A549 (cell line): ENCODE measurements at regions not wholly inside any gene's neighbourhood (a gene's known extent, or its start where the extent isn't known, plus 50 kb on each side); places are given as distances from the start of the nearest gene placed in this dataset.

Experiments used
- ATAC-seq, 2 experiments: fragments of 200-7000 bp in 1 of 2; fragments of >200 bp in 1 of 2; cut with Nextera tagmentation in 1 of 2; cut with Tn5 transposase in 1 of 2; 3 replicates each; pipeline versions ENCODE4 v1.8.0 to v1.9.1; 2018 to 2020; ENCODE audit warnings: mild to moderate bottlenecking in 1 of 2, moderate library complexity in 1 of 2
- CTCF ChIA-PET: fragments of 300-600 bp; sonication (Branson Sonifier 250); formaldehyde crosslinking; extraction: SDS; loops from one replicate; lab custom pipeline; 2021; ENCODE audit warnings: antibody characterized with exemption, inconsistent platforms; lab: Yijun Ruan, JAX
- POLR2A ChIA-PET: fragments of 350-600 bp; formaldehyde crosslinking; extraction: SDS; loops from one replicate; lab custom pipeline; 2021; ENCODE audit warnings: antibody characterized with exemption, inconsistent platforms; lab: Yijun Ruan, JAX
- DNase-seq, 2 experiments: peaks; one replicate each; pipeline versions ENCODE4 v3.0.0 to v3.0.0-alpha.2; 2011 to 2016; ENCODE audit warnings: low read depth in 1 of 2, low spot score in 1 of 2
- FAIRE-seq: peaks from 2 replicates; lab custom pipeline; 2011; peaks lifted over from hg19 to GRCh38; lab: Jason Lieb, UNC
- H3K27ac ChIP-seq, 2 experiments: fragments of >200 bp; sonication (Bioruptor Twin); formaldehyde crosslinking; 3 replicates each; pipeline ENCODE4 v1.5.1; 2016 to 2017
- H3K4me1 ChIP-seq: fragments of >200 bp; sonication (Bioruptor Twin); formaldehyde crosslinking; 3 replicates; pipeline ENCODE4 v1.6.1; 2016
- H3K4me2 ChIP-seq: fragments of >200 bp; sonication (Bioruptor Twin); formaldehyde crosslinking; 3 replicates; pipeline ENCODE4 v1.6.1; 2016
- H3K4me3 ChIP-seq: fragments of >200 bp; sonication (Bioruptor Twin); formaldehyde crosslinking; 3 replicates; pipeline ENCODE4 v1.5.1; 2016
- H3K9me3 ChIP-seq: fragments of >200 bp; sonication (Bioruptor Twin); formaldehyde crosslinking; 3 replicates; pipeline ENCODE4 v1.6.1; 2016
- BCL3 ChIP-seq: fragments of >200 bp; sonication (Bioruptor Twin); formaldehyde crosslinking; IDR thresholded peaks from 3 replicates; pipeline ENCODE4 v1.6.1; 2016
- BHLHE40 ChIP-seq: IDR thresholded peaks from 2 replicates; pipeline ENCODE4 v1.6.1; 2012; ENCODE audit warnings: low read depth, low read length, inconsistent platforms
- CBX2 ChIP-seq: fragments of 200-600 bp; sonication (generic); IDR thresholded peaks from 2 replicates; pipeline ENCODE4 v1.6.1; 2016; ENCODE audit warnings: low read depth, mild to moderate bottlenecking, borderline replicate concordance
- CEBPB ChIP-seq, 2 experiments: fragments of >200 bp in 1 of 2; sonication (Bioruptor Twin) in 1 of 2; formaldehyde crosslinking in 1 of 2; IDR thresholded peaks; 2 replicates each; pipeline ENCODE4 v1.6.1; 2012 to 2016
- E2F6 ChIP-seq: IDR thresholded peaks from 2 replicates; pipeline ENCODE4 v1.6.1; 2012; ENCODE audit warnings: low read depth, borderline replicate concordance
- FOSB ChIP-seq: fragments of 250-450 bp; sonication (Bioruptor Pico); IDR thresholded peaks from 2 replicates; pipeline ENCODE4 v1.5.0; 2020; ENCODE audit warnings: mild to moderate bottlenecking, moderate library complexity
- HES2 ChIP-seq: fragments of >200 bp; sonication (Bioruptor Twin); formaldehyde crosslinking; IDR thresholded peaks from 2 replicates; pipeline ENCODE4 v1.6.1; 2016
- HMGXB4 ChIP-seq: fragments of 250-450 bp; sonication (Bioruptor Pico); IDR thresholded peaks from 2 replicates; pipeline ENCODE4 v1.5.0; 2021; ENCODE audit warnings: mild to moderate bottlenecking, moderate library complexity, borderline replicate concordance
- HOXA7 ChIP-seq: fragments of 250-450 bp; sonication (Bioruptor Pico); IDR thresholded peaks from 2 replicates; pipeline ENCODE4 v1.5.0; 2020; ENCODE audit warnings: mild to moderate bottlenecking, moderate library complexity
- JUN ChIP-seq, 2 experiments: fragments of >200 bp; sonication (Bioruptor Twin); formaldehyde crosslinking; IDR thresholded peaks; 2 replicates in 1 of 2; 3 replicates in 1 of 2; pipeline ENCODE4 v1.6.1; 2016 to 2017
- KDM1A ChIP-seq: fragments of 200-600 bp; sonication (generic); IDR thresholded peaks from 2 replicates; pipeline ENCODE4 v1.6.1; 2016; ENCODE audit warnings: low read depth, mild to moderate bottlenecking
- MAX ChIP-seq: IDR thresholded peaks from 2 replicates; pipeline ENCODE4 v1.6.1; 2012
- NFE2L2 ChIP-seq: fragments of 150-350 bp; conservative IDR thresholded peaks from 2 replicates; pipeline ENCODE4 v1.6.1; 2014; ENCODE audit warnings: low read length
- POLR2A ChIP-seq: IDR thresholded peaks from 2 replicates; pipeline ENCODE4 v1.6.1; 2012; ENCODE audit warnings: mild to moderate bottlenecking, low read length
- RCOR1 ChIP-seq: fragments of 150-350 bp; IDR thresholded peaks from 2 replicates; pipeline ENCODE4 v1.6.1; 2014; ENCODE audit warnings: antibody characterized with exemption, low read length, low read depth
- REST ChIP-seq: fragments of 200-600 bp; sonication (generic); IDR thresholded peaks from 2 replicates; pipeline ENCODE4 v1.6.1; 2016; ENCODE audit warnings: antibody characterized with exemption, mild to moderate bottlenecking, moderate library complexity
- TP53 ChIP-seq: fragments of 250-450 bp; sonication (Bioruptor Pico); IDR thresholded peaks from 2 replicates; pipeline ENCODE4 v1.5.0; 2021; ENCODE audit warnings: mild to moderate bottlenecking, moderate library complexity
- WGBS: methylation state at CpG from one replicate; pipeline ENCODE4 v1.1.6; 2017; ENCODE audit errors: missing lambda C conversion rate; 5-methylcytosine and 5-hydroxymethylcytosine counted together

GRCh38 chr2:9790702-9791225 lies 52.5 kb upstream of the TAF1B start:
- CTCF ChIA-PET, result interaction anchor here (1.0 to 21.2 kb wide), 3 partner anchors 10 to 23 kb away, joined by 5 to 202 read pairs (median 68); no protein-coding TSS in a partner anchor
- no peaks in the 10 kb centered on the region for H3K4me1 ChIP-seq
- peaks cover 13% of the 10 kb centered on the region for H3K9me3 ChIP-seq
- ATAC-seq (no peak), DNase-seq (no peak)
- H3K4me3 ChIP-seq, result no peak overlapping the region
- WGBS, result 71% methylated on average over 8 of the region's 8 CpGs
- H3K4me2 ChIP-seq, result no peak overlapping the region
- POLR2A ChIA-PET, result no interaction called here
- TF ChIP-seq HES2, result no peak
- 0 out of 2 replicates have a peak, but pooled peaks have one; percentile 14 for TF ChIP-seq POLR2A
- TF ChIP-seq, all 56 proteins: peak for 1
- no peak for FAIRE-seq
- H3K27ac ChIP-seq, result no peak overlapping the region

GRCh38 chr2:9791711-9792110 lies 51.6 kb upstream of the TAF1B start:
- Histone ChIP-seq H3K4me2 (no peak overlapping the region), H3K9me3 (peaks cover 13% of the 10 kb centered on the region), H3K4me3 (no peak overlapping the region), H3K27ac (no peak overlapping the region), H3K4me1 (no peaks in the 10 kb centered on the region)
- peak in 1 of 2 experiments; percentile 16; a peak in 1 of 6 replicates for ATAC-seq
- TF ChIP-seq E2F6, result no peak
- no peak for TF ChIP-seq MAX
- no peak for TF ChIP-seq KDM1A
- TF ChIP-seq HOXA7 (CRISPR knock-in tag), result no peak
- no peak for TF ChIP-seq REST
- CTCF ChIA-PET, result interaction anchor here (0.5 to 21.2 kb wide), 4 partner anchors 9 to 79 kb away, joined by 3 to 262 read pairs (median 135); no protein-coding TSS in a partner anchor
- FAIRE-seq, result no peak
- 61% methylated on average over 4 of the region's 4 CpGs for WGBS
- no peak for DNase-seq
- POLR2A ChIA-PET, result no interaction called here

GRCh38 chr2:9793156-9793917 lies 49.9 kb upstream of the TAF1B start:
- ATAC-seq (no peak), DNase-seq (no peak), FAIRE-seq (no peak)
- Histone ChIP-seq H3K9me3 (peaks cover 8% of the 10 kb centered on the region; the same call in 2 of the 3 replicates), H3K4me2 (no peak overlapping the region), H3K4me3 (no peak overlapping the region), H3K27ac (no peak overlapping the region), H3K4me1 (0 out of 3 replicates have a peak, but pooled peaks cover 2% of the 10 kb centered on the region)
- POLR2A ChIA-PET, result no interaction called here
- TF ChIP-seq CBX2, result no peak
- TF ChIP-seq FOSB, result no peak
- no peak for TF ChIP-seq BCL3
- TF ChIP-seq E2F6, result no peak
- no peak for TF ChIP-seq NFE2L2
- TF ChIP-seq HMGXB4 (CRISPR knock-in tag), result no peak
- no peak for TF ChIP-seq RCOR1
- TF ChIP-seq JUN (IDR thresholded peaks at IDR 0.05), result no peak
- no peak for TF ChIP-seq TP53
- no peak for TF ChIP-seq CEBPB (IDR thresholded peaks at IDR 0.05)
- TF ChIP-seq BHLHE40, result no peak
- WGBS, result 69% methylated on average over 13 of the region's 13 CpGs
- CTCF ChIA-PET, result interaction anchor here (1.1 to 21.2 kb wide), 5 partner anchors 21 to 286 kb away, joined by 3 to 262 read pairs (median 149); partner anchors contain the start of gene KLF11
